A673 (cell line): ENCODE measurements at regions not wholly inside any gene's neighbourhood (a gene's known extent, or its start where the extent isn't known, plus 50 kb on each side); places are given as distances from the start of the nearest gene placed in this dataset.

Source experiments
- CTCF ChIP-seq: fragments of 300-800, 200-600 bp; sonication (generic); conservative IDR thresholded peaks from 2 replicates; pipeline ENCODE4 v1.5.1; 2017; ENCODE audit warnings: low read depth, mild to moderate bottlenecking, antibody characterized with exemption, low read length, moderate library complexity, mixed read lengths
- EZH2 ChIP-seq: fragments of 200-600 bp; sonication (generic); IDR thresholded peaks from 2 replicates; pipeline ENCODE4 v1.6.1; 2017; ENCODE audit warnings: borderline replicate concordance, low read depth, mild to moderate bottlenecking, mixed read lengths, antibody characterized with exemption, low read length; ENCODE audit not compliant: poor library complexity, severe bottlenecking

GRCh38 chr7:17027143-17027788, 145.5 kb upstream of the AGR3 start:
- TF ChIP-seq CTCF = no peak
- no peak for TF ChIP-seq EZH2
